ENCODE measurements at regions not wholly inside any gene's neighbourhood (a gene's known extent, or its start where the extent isn't known, plus 50 kb on each side); places are given as distances from the start of the nearest gene placed in this dataset.

GRCh38 chr12:92080911-92081285 lies 64.7 kb downstream of the BTG1 start:
- TF ChIP-seq CTCF (conservative IDR thresholded peaks at IDR 0.05; ENCODE audit: low read depth, low read length): no peak
- no peak for TF ChIP-seq EZH2 (IDR thresholded peaks at IDR 0.05; ENCODE audit: low read length, unreplicated experiment)

Data from PC-3 (cell line).